ENCODE measurements at regions not wholly inside any gene's neighbourhood (a gene's known extent, or its start where the extent isn't known, plus 50 kb on each side); places are given as distances from the start of the nearest gene placed in this dataset.

DNA sequence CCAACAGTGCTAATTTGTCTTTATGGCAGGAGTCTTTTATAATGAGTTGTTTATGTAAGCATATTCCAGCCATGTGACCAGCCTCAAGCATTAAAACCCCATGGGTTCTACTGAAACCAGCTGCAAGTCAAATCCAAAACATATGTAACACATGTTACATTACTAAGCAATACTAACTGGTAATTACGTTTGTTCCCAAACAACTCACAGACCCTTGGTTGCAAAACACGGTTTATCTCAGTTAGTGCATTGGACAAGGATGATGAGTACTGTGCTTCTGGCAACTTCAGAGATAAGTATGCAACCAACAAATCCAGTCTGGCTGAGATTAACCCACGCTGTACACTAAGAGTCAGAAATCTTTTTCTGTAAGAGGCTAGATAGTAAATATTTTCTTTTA, 110.1 kb upstream of the FAR2 start:
- dilution Hi-C loops (cut with MboI; ENCODE audit: extremely low pct_ligation_motif_present, low sequenced_read_pairs): no loop called here
- Histone ChIP-seq H2AFZ (ENCODE audit: control insufficient read depth, low read length) (no peak overlapping the region), H3K79me2 (ENCODE audit: control insufficient read depth, insufficient read depth, low read length) (no peaks in the 10 kb centered on the region), H3K4me3 (ENCODE audit: control insufficient read depth in 2 of 3, extremely low read depth in 1 of 3, insufficient read depth in 2 of 3, low read depth in 1 of 3, low read length in 3 of 3) (no peak overlapping the region), H4K20me1 (ENCODE audit: control insufficient read depth, extremely low read depth, insufficient read depth, low read length) (no peaks in the 10 kb centered on the region), H3K9me1 (ENCODE audit: control insufficient read depth, extremely low read depth, insufficient read depth, low read length) (no peaks in the 10 kb centered on the region), H3K9me3 (ENCODE audit: control insufficient read depth, low read depth, low read length) (no peaks in the 10 kb centered on the region), H3K27me3 (ENCODE audit: control insufficient read depth, extremely low read depth, insufficient read depth, low read length) (no peaks in the 10 kb centered on the region), H3K9ac (ENCODE audit: control insufficient read depth, extremely low read depth, insufficient read depth, low read length) (no peak overlapping the region), H3K27ac (ENCODE audit: control insufficient read depth, insufficient read depth, low read length) (no peak overlapping the region), H3K4me2 (ENCODE audit: control insufficient read depth, extremely low read depth, insufficient read depth, low read depth, low read length) (no peak overlapping the region), H3K4me1 (ENCODE audit: control insufficient read depth, extremely low read depth, insufficient read depth, low read length) (peaks cover 10% of the 10 kb centered on the region), H3K36me3 (ENCODE audit: control insufficient read depth in 2 of 2, extremely low read depth in 1 of 2, insufficient read depth in 2 of 2, low read length in 2 of 2) (no peaks in the 10 kb centered on the region)
- DNase-seq (ENCODE audit: low read depth, low spot score) (no peak), FAIRE-seq (no peak)
- TF ChIP-seq EZH2 (IDR thresholded peaks at IDR 0.05; ENCODE audit: low read length): no peak
- TF ChIP-seq, protein P1, sequence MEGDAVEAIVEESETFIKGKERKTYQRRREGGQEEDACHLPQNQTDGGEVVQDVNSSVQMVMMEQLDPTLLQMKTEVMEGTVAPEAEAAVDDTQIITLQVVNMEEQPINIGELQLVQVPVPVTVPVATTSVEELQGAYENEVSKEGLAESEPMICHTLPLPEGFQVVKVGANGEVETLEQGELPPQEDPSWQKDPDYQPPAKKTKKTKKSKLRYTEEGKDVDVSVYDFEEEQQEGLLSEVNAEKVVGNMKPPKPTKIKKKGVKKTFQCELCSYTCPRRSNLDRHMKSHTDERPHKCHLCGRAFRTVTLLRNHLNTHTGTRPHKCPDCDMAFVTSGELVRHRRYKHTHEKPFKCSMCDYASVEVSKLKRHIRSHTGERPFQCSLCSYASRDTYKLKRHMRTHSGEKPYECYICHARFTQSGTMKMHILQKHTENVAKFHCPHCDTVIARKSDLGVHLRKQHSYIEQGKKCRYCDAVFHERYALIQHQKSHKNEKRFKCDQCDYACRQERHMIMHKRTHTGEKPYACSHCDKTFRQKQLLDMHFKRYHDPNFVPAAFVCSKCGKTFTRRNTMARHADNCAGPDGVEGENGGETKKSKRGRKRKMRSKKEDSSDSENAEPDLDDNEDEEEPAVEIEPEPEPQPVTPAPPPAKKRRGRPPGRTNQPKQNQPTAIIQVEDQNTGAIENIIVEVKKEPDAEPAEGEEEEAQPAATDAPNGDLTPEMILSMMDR (optimal IDR thresholded peaks at IDR 0.05 in 1 of 3, IDR thresholded peaks at IDR 0.05 in 1 of 3, conservative IDR thresholded peaks at IDR 0.05 in 1 of 3; ENCODE audit: extremely low read depth in 1 of 3, insufficient read depth in 2 of 3, low read length in 3 of 3): no peak

DNA sequence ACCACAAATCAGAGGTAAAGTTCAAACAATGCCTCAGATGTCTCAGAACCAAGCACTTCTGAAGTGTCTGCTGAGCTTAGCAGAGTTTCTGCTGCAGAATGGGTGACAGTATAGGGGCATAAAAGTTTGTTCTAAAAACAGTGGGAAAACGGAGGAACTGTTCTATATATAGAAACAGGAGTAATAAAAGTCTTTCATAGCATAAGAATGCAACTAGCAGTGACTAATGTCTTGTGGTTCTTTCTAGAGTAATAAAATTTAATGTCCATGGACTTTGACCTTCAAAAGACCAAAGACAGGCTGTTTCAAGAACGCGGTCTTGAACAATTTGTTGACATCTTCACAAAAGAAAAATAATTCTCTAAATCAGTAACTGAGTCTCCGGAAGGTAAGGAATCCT, 107.5 kb upstream of the FAR2 start:
- Histone ChIP-seq H2AFZ (ENCODE audit: control insufficient read depth, low read length) (no peak overlapping the region), H3K27me3 (ENCODE audit: control insufficient read depth, extremely low read depth, insufficient read depth, low read length) (no peaks in the 10 kb centered on the region), H3K4me1 (ENCODE audit: control insufficient read depth, extremely low read depth, insufficient read depth, low read length) (peaks cover 3% of the 10 kb centered on the region), H3K36me3 (ENCODE audit: control insufficient read depth in 2 of 2, extremely low read depth in 1 of 2, insufficient read depth in 2 of 2, low read length in 2 of 2) (no peaks in the 10 kb centered on the region), H3K4me3 (ENCODE audit: control insufficient read depth in 2 of 3, extremely low read depth in 1 of 3, insufficient read depth in 2 of 3, low read depth in 1 of 3, low read length in 3 of 3) (no peak overlapping the region), H3K9me1 (ENCODE audit: control insufficient read depth, extremely low read depth, insufficient read depth, low read length) (no peaks in the 10 kb centered on the region), H3K9ac (ENCODE audit: control insufficient read depth, extremely low read depth, insufficient read depth, low read length) (no peak overlapping the region), H3K27ac (ENCODE audit: control insufficient read depth, insufficient read depth, low read length) (no peak overlapping the region), H3K79me2 (ENCODE audit: control insufficient read depth, insufficient read depth, low read length) (no peaks in the 10 kb centered on the region), H3K9me3 (ENCODE audit: control insufficient read depth, low read depth, low read length) (no peaks in the 10 kb centered on the region), H4K20me1 (ENCODE audit: control insufficient read depth, extremely low read depth, insufficient read depth, low read length) (no peaks in the 10 kb centered on the region), H3K4me2 (ENCODE audit: control insufficient read depth, extremely low read depth, insufficient read depth, low read depth, low read length) (no peak overlapping the region)
- no peak for TF ChIP-seq EZH2 (IDR thresholded peaks at IDR 0.05; ENCODE audit: low read length)
- TF ChIP-seq, protein P1 (optimal IDR thresholded peaks at IDR 0.05 in 1 of 3, IDR thresholded peaks at IDR 0.05 in 1 of 3, conservative IDR thresholded peaks at IDR 0.05 in 1 of 3; ENCODE audit: extremely low read depth in 1 of 3, insufficient read depth in 2 of 3, low read length in 3 of 3): no peak
- DNase-seq (ENCODE audit: low read depth, low spot score) (no peak), FAIRE-seq (no peak)
- dilution Hi-C loops (cut with MboI; ENCODE audit: extremely low pct_ligation_motif_present, low sequenced_read_pairs): no loop called here

Measured in keratinocyte (primary cell).